ENCODE measurements at regions not wholly inside any gene's neighbourhood (a gene's known extent, or its start where the extent isn't known, plus 50 kb on each side); places are given as distances from the start of the nearest gene placed in this dataset.

- in situ Hi-C loops (cut with MboI; ENCODE audit: low sequenced_read_pairs, unreplicated experiment), result no loop called here
- no peak for TF ChIP-seq CTCF (IDR thresholded peaks at IDR 0.05; ENCODE audit: borderline replicate concordance, control extremely low read depth, extremely low read depth, insufficient read depth, missing control alignments)
Observed at GRCh38 chr18:6595666-6596065, 133.8 kb upstream of the ARHGAP28 start.

GRCh38 chr18:6598657-6599056 lies 130.9 kb upstream of the ARHGAP28 start:
- TF ChIP-seq CTCF (IDR thresholded peaks at IDR 0.05; ENCODE audit: borderline replicate concordance, control extremely low read depth, extremely low read depth, insufficient read depth, missing control alignments), result no peak
- no peak for DNase-seq (ENCODE audit: low spot score)
- in situ Hi-C loops (cut with MboI; ENCODE audit: low sequenced_read_pairs, unreplicated experiment), result no loop called here

More at GRCh38 chr18:6595666-6596065, 133.8 kb upstream of the ARHGAP28 start:
- DNase-seq (ENCODE audit: low spot score), result no peak

DNA sequence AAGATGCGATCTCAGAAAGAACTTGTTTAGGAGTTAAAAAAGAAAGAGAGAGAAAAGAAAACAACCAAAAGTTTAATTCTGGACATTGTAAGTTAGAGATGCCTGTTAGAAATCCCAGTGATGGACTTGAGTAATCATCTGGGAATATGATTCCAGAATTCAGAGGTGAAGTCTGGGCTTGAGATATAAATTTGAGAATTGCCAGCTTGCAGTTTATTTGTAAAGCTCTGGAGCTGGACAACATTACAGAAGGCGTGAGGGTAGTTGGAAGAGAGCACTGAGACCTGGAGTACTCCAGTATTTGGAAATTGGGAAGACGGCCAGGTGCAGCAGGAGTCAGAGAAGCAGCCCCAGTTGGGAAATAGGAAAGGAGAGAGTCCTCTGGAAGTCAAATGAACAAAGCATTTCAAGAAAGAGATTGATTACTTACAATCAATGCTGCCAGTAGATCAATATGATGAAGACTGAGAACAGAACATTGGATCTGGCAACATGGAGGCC lies 128.8 kb upstream of the ARHGAP28 start:
- DNase-seq (ENCODE audit: low spot score), result no peak
- in situ Hi-C loops (cut with MboI; ENCODE audit: low sequenced_read_pairs, unreplicated experiment), result no loop called here
- TF ChIP-seq CTCF (IDR thresholded peaks at IDR 0.05; ENCODE audit: borderline replicate concordance, control extremely low read depth, extremely low read depth, insufficient read depth, missing control alignments), result no peak

- no peak for TF ChIP-seq CTCF (IDR thresholded peaks at IDR 0.05; ENCODE audit: borderline replicate concordance, control extremely low read depth, extremely low read depth, insufficient read depth, missing control alignments)
- in situ Hi-C loops (cut with MboI; ENCODE audit: low sequenced_read_pairs, unreplicated experiment), result no loop called here
- DNase-seq (ENCODE audit: low spot score), result no peak
Observed at GRCh38 chr18:6601241-6601640, 128.3 kb upstream of the ARHGAP28 start.

- DNase-seq (ENCODE audit: low spot score), result no peak
- TF ChIP-seq CTCF (IDR thresholded peaks at IDR 0.05; ENCODE audit: borderline replicate concordance, control extremely low read depth, extremely low read depth, insufficient read depth, missing control alignments), result no peak
- in situ Hi-C loops (cut with MboI; ENCODE audit: low sequenced_read_pairs, unreplicated experiment), result no loop called here
Observed at GRCh38 chr18:6602365-6602764, 127.2 kb upstream of the ARHGAP28 start.

DNA sequence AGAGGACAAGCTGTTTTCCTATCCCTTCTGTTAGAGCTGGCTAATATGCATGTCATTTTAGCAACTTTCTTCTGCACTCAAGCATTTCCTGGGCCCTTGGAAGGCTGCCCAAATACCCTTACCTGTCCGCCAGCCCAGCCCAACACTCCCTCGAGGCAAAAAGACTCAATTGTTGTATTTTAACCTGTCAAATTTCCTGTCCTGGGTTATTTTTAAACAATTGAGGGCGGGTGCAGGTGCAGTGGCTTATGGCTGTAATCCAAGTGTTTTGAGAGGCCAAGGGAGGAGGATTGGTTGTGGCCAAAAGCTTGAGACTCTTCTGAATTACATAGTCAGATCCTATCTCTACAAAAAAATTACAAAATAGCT lies 125.0 kb upstream of the ARHGAP28 start:
- DNase-seq (ENCODE audit: low spot score), result no peak
- in situ Hi-C loops (cut with MboI; ENCODE audit: low sequenced_read_pairs, unreplicated experiment), result no loop called here
- TF ChIP-seq CTCF (IDR thresholded peaks at IDR 0.05; ENCODE audit: borderline replicate concordance, control extremely low read depth, extremely low read depth, insufficient read depth, missing control alignments), result no peak
